ENCODE measurements at regions not wholly inside any gene's neighbourhood (a gene's known extent, or its start where the extent isn't known, plus 50 kb on each side); places are given as distances from the start of the nearest gene placed in this dataset.

DNA sequence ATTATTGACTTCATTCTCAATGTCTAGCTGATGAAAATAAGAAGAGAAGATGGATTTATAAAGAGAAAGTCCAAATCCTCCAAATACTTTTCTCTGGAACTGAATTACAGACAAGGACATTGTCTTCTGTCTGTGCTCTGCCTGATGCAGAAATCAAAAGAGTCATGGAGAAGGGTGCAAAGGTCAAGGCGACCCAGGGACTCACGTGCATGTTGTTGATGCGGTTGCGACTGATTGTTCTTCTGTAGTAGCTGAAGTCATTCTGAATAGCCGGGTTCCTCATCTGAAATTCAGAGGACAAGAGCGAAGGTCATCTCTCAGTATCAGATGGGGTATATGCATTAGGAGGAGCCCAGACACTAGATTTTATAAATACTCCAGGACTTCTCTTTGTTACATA, 104.4 kb downstream of the CYRIA start:
- no peak for TF ChIP-seq POLR2A (IDR thresholded peaks at IDR 0.05)
- TF ChIP-seq, protein P1, sequence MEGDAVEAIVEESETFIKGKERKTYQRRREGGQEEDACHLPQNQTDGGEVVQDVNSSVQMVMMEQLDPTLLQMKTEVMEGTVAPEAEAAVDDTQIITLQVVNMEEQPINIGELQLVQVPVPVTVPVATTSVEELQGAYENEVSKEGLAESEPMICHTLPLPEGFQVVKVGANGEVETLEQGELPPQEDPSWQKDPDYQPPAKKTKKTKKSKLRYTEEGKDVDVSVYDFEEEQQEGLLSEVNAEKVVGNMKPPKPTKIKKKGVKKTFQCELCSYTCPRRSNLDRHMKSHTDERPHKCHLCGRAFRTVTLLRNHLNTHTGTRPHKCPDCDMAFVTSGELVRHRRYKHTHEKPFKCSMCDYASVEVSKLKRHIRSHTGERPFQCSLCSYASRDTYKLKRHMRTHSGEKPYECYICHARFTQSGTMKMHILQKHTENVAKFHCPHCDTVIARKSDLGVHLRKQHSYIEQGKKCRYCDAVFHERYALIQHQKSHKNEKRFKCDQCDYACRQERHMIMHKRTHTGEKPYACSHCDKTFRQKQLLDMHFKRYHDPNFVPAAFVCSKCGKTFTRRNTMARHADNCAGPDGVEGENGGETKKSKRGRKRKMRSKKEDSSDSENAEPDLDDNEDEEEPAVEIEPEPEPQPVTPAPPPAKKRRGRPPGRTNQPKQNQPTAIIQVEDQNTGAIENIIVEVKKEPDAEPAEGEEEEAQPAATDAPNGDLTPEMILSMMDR (IDR thresholded peaks at IDR 0.05): no peak
